ENCODE measurements at regions not wholly inside any gene's neighbourhood (a gene's known extent, or its start where the extent isn't known, plus 50 kb on each side); places are given as distances from the start of the nearest gene placed in this dataset.

- TF ChIP-seq CTCF (conservative IDR thresholded peaks at IDR 0.05 in 1 of 2, IDR thresholded peaks at IDR 0.05 in 1 of 2; ENCODE audit: low read depth in 1 of 2, low read length in 2 of 2) (no peak), EZH2 (IDR thresholded peaks at IDR 0.05; ENCODE audit: low read length, missing control alignments) (no peak)
Measured at GRCh38 chr2:75844651-75845050, 133.9 kb upstream of the GCFC2 start.
